ENCODE measurements at regions not wholly inside any gene's neighbourhood (a gene's known extent, or its start where the extent isn't known, plus 50 kb on each side); places are given as distances from the start of the nearest gene placed in this dataset.
"Not testable (repeated sequence)": the region's sequence is repeated elsewhere in the genome, so short reads cannot be mapped to it uniquely, and the experiment has no call there.

DNA sequence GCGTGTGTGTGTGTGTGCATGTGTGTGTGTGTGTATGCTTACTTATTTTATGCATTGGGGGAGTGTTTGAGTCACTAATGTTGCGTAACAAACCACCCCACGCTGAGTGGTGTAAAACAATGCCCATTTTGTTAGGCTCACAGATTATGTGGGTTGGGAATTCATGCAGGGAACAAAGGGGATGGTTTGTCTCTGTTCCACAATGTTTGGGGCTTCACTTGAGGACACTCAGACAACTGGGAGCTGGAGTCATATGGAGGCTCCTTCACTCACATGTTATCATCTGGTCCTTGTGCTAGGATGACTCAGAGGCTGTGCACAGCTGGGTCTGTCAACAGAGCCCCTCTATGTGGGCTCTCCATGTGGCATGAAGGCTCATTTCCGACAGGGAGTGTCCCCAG lies 51.3 kb upstream of the LARGE1 start:
- DNase-seq: no peak

DNA sequence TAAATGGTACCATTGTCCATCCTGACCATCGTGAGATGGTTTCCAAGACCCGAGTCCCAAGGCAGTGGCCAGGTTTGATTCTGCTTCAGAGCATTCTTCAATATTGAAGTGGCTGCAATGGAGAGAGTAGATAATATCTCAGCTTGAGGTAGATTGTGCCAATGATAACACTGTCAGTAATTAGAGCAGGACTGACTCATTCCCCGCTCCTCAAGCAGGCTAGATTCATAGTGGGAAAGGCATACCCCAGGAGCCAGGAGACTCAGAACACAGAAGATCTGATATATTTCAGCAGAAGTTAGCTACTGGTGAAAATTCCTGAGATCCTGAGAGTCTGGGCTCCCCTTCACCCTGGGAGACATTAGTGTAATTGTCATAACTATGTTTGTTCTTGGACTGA lies 55.6 kb upstream of the LARGE1 start:
- no peak for DNase-seq

DNA sequence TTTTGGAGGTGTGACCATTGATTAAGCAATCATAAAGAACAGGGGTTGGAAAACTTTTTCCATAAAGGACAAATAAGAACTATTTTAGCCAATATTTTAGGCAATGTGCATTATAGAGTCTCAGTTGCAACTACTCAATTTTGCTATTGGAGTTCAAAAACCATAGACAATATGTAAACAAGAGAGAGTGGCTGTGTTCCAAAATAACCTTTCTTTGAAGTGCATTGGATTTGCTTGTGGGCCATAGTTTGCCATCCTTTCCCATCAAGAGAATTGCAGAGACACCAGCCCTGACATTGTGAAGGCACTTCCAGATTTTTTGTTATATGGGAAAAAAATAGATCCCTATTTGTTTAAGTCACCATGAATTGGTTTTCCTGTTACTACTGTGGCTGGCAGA lies 63.3 kb upstream of the LARGE1 start:
- DNase-seq: no peak

DNA sequence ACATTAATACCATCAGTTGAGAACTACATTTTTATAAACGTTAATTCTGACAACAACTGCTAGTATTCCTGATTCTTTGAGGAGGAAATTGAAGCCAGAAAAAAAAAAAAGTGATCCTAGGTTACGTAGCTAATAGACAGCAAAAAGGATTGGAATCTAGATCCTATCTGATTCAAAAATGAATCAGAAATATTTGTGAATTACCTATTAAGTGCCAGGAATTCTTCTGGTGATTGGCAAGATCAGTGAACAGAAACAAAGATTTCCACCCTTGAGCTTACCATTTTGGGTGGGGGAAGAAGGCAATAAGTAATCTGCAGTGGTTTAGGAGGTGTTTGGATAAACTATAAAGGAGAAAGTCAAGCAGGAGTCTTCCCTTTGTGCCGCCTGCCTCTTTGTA lies 63.9 kb upstream of the LARGE1 start:
- no peak for DNase-seq

DNA sequence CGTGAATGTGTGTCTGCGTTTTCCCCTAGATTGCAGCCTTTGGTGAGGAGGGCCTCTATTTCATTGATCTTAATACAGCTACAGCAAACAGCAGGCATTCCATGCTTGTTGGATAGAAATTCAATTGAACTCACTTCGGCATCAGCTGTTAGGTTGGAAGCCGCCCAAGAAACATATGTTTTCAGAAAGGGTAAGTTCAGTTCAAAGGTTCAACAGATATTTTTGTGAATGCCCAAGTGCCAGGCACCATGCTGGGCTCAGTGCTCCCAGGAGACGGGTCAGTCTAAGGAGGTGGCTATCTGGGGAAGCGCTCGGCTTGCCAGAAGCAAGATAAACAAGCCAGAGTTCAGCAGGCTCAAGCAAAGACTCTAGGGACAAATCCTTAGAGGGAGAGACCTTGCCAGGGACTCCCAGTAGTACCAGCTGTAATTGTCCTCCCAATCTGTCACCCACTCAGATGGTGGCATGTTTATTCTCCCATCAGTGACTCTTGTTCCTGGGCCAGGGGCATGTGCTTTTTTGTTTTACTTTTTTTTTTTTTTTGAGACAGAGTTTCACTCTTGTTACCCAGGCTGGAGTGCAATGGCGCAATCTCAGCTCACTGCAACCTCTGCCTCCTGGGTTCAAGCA lies 64.5 kb upstream of the LARGE1 start:
- DNase-seq: no peak

DNA sequence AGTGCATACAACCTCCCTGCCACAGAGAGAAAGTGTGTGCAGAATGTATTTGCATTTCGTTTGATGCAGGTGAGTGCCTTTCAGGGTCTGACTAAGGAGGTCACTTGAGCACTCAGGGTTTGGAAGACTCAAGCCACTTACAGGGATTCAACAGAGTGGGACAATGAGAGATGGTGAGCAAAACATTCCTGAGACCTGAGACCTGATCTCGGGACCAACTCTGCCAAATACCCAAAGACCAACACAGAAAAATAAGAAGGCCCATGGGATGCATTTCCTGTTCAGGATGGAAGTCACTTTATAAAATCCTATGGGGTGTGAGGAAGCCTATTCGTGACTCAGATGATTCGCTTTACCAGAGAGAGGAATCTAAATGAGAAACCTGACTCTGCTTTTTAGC lies 65.2 kb upstream of the LARGE1 start:
- DNase-seq: no peak

DNA sequence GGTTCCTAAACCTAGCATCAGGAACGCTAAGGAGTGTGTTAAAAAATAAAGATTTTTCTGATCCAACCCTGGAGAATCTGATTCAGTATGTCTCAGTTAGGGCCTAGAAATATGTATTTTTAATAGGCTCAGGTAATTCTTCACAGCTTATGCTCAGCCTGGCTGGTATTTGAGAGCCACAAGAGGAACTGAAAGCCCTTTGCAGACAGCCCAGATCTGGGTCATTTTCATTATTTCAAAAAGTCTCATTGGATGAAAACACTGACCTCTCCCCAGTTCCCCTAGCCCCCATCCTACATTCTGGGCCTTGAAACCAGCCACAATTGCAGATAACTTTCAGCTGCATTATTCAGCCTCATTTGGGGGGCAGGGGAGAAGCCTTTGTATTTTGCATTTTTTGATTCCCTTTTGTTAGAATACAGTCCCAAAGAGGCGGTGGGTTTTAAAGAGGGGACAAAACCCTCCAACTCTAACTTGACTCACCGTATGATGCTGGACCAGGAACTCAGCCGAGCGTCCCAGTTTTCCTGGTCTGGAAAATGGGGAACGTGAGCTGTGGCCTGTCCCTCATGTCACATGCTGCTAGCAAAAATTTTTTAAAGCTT lies 66.0 kb upstream of the LARGE1 start:
- no peak for DNase-seq

DNA sequence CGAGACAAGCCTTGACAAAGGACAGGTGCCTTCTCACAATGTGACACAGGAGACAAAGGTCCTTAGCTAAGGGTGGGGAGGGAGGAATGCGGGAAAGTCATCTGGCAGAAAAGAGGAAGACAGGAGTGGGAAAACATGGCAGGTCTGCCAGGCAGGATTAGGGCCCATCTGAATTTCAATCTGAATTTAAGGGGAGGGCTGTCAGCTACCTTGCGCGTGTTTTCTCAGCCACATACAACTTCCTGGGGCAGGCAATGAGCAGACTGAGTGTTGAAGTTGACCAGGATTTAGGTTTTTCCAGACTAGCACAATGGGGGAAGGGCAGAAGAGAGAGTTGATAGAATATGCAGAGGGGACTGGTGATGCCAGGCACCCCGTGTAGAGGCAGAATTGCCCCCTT lies 66.7 kb upstream of the LARGE1 start:
- DNase-seq: no peak

DNA sequence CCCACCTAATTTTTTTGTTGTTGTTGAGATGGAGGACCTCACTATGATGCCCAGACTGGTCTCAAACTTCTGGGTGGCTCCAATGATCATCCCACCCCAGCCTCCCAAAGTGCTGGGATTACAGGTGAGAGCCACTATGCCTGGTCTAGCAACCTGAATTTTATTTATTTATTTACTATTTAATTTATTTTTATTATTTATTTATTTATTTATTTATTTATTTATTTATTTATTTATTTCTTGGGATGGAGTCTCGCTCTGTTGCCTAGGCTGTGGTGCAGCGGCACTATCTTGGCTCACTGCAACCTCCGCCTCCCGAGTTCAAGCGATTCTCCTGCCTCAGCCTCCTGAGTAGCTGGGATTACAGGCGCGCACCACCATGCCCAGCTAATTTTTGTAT lies 69.0 kb upstream of the LARGE1 start:
- DNase-seq: not testable (repeated sequence)

DNA sequence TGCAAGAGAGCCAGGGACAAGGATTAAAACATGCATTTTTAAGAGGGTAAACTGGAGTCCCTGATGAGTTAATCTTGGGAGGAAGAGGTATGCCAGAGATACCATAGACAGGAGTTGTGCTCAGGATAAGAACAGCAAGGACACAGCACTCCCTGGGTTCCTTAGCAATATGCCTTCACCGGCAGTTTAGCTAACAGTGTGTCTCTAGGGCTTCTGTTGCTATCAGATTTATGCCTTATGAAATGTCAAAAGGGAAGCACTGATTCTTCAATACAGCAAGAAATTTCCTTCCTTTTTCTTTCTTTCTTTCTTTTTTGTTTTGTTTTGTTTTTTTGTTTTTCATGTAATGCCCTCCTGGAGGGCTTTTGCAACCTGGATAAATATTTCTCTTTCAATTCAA lies 71.3 kb upstream of the LARGE1 start:
- DNase-seq: no peak

DNA sequence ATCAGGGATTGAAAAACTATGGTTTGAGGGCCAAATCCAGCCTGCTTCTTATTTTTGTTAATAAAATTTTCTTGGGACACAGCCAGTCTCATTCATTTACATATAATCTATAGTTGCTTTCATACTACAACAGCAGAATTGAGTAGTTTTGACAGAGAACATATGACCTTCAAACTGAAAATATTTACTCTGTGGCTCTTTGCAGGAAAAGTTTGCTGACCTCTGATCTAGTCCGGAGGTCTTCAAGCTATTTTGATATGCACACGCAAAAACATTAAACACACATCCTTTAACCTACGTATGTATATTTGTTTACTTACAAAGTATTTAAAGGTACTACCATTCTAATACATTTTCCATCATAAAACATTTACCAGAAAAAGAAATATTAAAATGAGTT lies 76.5 kb upstream of the LARGE1 start:
- DNase-seq: no peak

DNA sequence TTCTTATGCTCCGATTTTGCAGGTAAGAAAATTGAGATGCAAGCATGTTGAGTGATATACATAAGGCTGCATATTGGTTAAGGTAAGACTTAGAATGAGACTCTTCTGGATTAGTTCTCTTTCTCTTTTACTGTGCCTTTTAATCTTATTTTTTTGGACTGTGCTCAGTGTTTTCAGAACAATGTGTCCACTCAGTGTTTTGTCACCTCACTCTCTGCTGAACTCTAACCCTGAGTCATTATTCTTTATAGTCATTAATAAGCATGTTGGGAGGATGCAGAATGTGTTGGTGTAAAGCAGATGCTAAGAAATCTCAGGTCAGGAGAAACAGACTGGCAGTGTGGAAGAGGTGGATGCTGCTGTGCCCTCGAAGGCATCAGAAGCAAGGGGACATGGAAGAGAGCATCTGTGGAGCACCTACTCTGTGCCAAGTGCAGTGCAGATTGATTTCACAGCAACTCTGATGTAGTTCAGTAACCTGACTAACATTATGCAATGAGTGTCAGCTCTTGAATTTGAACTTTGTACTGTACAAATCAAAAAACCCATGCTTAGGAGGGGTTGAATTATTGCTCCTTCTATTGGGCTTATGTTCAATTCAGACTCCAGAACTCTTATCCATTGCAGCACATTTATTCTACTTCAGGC lies 80.7 kb upstream of the LARGE1 start:
- DNase-seq: no peak

DNA sequence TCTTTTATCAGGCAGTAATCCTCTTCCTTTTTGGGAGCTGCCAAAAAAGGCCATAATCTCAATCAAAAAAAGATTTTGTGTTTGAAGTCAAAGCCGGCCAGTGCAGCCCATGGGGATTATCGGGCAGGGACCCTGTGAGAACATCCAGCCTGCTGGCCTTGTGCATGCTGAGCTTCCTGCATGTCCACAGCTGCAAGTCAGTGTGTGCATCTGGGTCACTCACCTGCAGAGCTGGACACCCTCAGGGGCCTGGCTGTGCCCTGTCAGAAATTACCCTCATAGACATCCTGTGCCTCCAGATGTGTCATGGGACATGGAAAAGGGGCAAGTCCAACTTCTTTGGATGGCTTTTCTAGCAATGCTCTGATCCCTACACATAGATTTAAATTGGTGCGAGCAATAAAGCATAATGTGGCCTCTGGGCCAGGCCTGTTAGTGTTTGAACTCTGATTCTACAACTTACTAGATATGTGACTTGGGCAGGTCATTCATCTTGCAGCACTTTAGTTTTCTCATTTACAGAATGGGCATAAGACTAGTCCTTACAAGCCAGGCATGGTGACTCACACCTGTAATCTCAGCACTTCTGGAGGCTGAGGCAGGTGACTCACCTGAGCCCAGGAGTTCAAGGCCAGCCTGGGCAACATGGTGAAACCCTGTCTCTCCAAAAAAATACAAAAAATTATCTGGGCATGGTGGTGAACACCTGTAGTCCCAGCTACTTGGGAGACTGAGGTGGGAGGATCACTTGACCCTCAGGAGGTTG lies 81.6 kb upstream of the LARGE1 start:
- DNase-seq: no peak

DNA sequence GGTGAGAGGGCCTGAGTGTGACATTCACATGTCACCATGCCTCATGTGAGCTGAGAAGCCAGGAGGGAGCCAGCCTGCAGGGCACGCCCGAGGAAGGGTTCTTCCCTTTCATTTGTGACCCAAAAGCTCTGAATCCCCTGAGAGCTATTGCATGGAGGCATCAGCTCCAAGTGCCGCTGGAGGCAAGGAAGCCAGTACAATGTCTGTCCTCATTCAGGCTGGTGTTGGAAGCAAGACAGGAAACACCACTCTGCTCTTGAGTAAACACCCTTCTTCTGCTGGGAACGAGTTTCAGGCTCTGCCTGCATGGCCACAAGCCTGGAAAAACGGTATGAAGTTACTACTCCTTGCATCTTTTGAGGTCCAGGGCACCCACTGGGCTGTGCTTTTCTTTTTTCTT lies 83.8 kb upstream of the LARGE1 start:
- no peak for DNase-seq

DNA sequence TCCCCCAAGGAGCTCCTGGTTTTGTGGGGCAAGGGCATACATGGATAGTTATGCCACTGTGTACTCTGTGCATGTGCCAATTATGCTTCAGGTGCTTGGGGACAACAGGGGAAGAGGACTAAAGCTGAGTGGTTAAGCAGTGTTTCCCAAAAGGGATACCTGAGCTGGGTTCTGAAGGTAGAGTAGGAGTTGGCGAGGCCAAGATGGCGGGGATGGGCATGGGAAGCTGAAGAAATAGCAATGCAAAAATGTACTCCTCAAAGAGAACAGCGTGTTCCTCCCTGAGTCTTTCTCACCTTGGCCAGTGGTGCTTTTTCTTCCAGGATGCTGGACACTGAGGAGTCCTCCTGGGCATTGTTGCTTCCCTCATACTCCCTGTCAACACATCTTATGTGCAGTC lies 90.0 kb upstream of the LARGE1 start:
- no peak for DNase-seq

DNA sequence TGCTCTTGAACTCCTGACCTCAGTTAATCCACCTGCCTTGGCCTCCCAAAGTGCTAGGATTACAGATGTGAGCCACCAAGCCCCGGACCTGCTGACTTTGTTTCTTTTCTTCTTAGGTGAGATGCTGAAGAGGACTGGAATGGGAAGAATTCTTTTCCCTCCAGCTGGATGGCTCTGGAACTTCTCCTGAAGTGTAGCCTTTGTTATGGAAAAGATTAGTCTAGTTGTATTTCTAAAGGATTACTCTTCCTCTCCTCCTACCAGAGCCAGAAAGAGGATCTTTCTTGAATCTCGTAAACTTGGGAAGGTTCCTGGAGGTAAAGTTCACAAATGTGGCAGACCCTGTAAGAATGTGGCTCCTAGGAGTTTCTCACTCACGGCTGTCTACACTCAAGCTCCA lies 95.4 kb upstream of the LARGE1 start:
- DNase-seq: no peak

DNA sequence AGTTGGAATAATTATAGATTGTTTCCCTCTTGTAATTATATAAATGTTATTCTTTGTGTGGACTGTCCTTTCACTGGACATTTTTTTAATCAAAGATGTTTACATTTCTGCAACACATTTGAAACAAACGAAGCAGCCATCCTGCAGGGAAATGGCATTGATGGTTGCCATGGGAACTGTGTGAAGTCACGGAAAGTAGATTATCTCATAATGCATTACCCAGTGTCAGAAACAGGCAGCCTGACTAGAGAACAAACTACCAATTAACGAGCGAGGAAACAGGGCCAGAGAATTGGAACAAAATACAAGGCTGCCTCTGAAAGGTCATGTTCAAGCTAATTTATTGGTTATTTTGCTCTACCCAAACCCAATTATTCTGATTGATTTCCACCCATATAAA lies 96.9 kb upstream of the LARGE1 start:
- DNase-seq: no peak

DNA sequence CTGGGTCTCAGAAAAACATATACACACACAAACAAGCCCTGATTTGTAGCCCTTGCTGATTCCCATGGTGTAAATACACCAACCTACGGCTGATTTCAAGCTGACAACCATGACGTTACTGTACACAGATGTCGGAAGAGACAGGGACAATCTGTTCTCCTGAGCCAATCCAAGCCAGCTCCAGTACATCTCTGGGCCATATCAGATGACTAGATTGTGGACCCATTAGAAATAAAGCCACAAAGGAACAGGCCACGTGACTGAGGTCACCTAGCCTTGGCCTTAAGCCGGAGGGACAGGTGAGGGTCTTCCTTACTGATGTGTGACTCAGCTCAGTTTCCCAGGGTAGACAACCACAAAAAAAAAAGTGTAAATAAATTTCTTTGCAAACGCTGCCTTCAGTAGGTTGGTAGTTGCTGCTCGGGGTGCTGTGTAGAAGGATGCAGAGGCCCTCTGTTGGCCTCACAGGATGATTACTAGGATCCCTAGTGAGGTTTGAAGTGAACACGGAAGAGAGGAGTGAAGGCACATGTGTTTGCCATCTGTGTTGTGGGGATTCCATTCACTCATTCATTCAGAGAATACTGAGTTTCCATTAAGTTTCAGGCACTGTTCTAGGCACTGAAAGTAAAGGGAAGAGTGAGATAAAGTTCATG lies 99.0 kb upstream of the LARGE1 start:
- no peak for DNase-seq

DNA sequence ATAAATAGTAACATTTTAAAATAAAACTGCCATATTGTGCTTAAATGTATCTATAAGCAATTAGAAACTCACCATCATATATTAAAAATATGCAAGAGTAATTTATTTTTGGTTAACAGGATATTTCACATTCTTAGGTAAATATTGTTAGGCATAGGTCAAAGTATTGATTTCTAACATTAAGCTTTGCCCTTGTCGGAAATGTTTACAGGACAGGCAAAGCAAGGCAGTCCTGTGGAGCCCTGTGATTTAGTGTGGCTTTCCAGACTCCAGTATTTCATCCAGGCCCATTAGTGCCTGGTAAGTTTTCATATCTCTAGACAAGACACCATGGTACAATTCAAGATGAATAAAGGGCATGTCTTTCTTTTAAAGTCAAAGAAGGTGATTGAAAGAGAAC lies 114.9 kb upstream of the LARGE1 start:
- DNase-seq: no peak

DNA sequence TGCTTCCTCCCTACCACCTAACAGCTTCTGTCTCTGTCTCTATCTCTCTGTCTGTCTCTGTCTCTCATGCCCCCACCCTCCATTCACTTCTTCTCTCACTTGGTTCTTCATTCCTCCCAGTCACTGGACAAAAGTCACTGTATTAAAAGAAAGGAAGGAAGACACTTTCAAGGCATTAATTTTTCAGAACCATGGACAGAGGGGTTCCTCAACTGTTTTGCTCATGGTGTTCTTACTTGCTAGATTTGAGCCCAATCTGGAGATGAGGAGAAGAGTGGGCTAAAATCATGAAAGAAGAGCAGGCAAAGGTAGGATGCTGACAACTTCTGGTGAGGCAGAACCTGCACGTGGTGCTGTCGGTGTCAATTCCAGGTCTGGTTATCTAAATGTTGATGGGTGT lies 116.7 kb upstream of the LARGE1 start:
- DNase-seq: no peak

DNA sequence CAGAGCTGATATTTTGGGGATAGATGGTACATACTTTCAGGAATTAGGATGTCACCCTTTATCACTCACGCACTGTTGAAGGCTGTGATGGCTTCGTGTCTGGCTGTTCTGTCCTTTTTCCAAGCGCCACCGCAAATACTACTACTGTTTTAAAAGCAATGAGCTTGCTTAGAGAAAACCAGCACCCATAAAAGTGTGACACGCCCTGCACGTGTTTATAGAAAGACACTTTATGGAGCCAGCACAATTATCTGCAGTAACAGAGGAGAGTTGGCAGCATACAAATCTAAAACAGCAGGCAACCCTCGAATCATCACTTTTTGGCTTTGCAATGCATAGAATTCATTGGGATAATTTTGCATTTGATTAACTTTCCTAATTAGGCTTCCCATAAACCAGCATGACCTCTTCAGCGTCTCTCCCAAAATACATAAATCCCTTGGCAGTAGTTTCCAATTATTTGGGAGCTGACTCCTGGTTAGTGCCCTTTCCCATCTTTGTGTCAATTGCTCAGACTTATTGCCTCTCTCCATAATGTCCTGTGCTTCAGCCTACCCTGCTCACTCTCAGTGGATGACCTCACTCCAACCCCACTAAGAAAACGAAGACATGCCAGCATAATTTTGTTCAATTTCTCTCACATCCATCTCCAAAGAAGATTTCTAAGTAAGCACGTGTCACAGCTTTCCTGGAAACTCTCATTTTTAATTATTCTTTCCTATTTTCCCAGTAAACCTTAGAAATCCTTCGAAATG lies 118.7 kb upstream of the LARGE1 start:
- DNase-seq: no peak

DNA sequence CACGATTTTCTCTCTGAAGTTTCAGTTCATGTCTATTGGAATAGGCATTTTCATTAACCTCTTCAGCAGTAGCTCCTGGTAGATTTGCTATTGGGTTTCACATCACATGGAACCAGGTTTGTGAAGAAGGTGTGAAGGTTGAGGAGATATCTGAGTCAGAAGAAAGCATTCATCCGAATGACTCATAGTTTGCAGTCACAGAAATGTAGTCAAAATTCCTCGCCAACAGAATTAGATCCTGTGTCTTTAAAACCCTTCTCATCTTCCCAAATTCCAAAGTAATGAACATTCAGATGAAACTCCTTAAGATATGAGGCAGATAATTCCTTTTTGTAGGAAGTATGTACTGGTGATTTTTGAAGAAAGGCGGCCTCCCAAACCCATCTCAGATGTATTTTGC lies 125.0 kb upstream of the LARGE1 start:
- no peak for DNase-seq
